Keratinocyte (primary cell): ENCODE measurements at regions not wholly inside any gene's neighbourhood (a gene's known extent, or its start where the extent isn't known, plus 50 kb on each side); places are given as distances from the start of the nearest gene placed in this dataset.

Source experiments
- DNase-seq: peaks from one replicate; pipeline ENCODE4 v3.0.0-alpha.2; 2011; ENCODE audit warnings: low read depth, missing footprints, low spot score
- FAIRE-seq: peaks from 2 replicates; lab custom pipeline; 2011; peaks lifted over from hg19 to GRCh38; lab: Jason Lieb, UNC
- H2AFZ ChIP-seq: 2 replicates; pipeline ENCODE4 v1.6.0; 2012; ENCODE audit warnings: low read length, control low read depth, inconsistent platforms; ENCODE audit not compliant: control insufficient read depth
- H3K27ac ChIP-seq: 2 replicates; pipeline ENCODE4 v1.5.1; 2011; ENCODE audit warnings: low read length; ENCODE audit not compliant: control insufficient read depth, insufficient read depth
- H3K27me3 ChIP-seq: 3 replicates; pipeline ENCODE4 v1.6.0; 2011; ENCODE audit warnings: low read length; ENCODE audit not compliant: control insufficient read depth, insufficient read depth; ENCODE audit errors: extremely low read depth
- H3K36me3 ChIP-seq, 2 experiments: 2 replicates in 1 of 2; 3 replicates in 1 of 2; pipeline ENCODE4 v1.5.1; 2011; ENCODE audit warnings: low read length in 2 of 2, mild to moderate bottlenecking in 1 of 2; ENCODE audit not compliant: control insufficient read depth in 2 of 2, insufficient read depth in 2 of 2; ENCODE audit errors: extremely low read depth in 1 of 2
- H3K4me1 ChIP-seq: 3 replicates; pipeline ENCODE4 v1.5.1; 2011; ENCODE audit warnings: low read length; ENCODE audit not compliant: control insufficient read depth, insufficient read depth; ENCODE audit errors: extremely low read depth
- H3K4me2 ChIP-seq: 3 replicates; pipeline ENCODE4 v1.6.0; 2011; ENCODE audit warnings: low read depth, low read length; ENCODE audit not compliant: control insufficient read depth, insufficient read depth; ENCODE audit errors: extremely low read depth
- H3K4me3 ChIP-seq, 3 experiments: fragments of 200-600 bp in 1 of 3; sonication (generic) in 1 of 3; 2 replicates in 2 of 3; 3 replicates in 1 of 3; pipeline ENCODE4 v1.5.1; 2011 to 2016; ENCODE audit warnings: low read length in 3 of 3, mild to moderate bottlenecking in 3 of 3, control low read depth in 2 of 3, inconsistent platforms in 1 of 3, low read depth in 1 of 3, mixed read lengths in 1 of 3, mixed run types in 1 of 3, moderate library complexity in 1 of 3; ENCODE audit not compliant: control insufficient read depth in 2 of 3, insufficient read depth in 2 of 3; ENCODE audit errors: extremely low read depth in 1 of 3
- H3K79me2 ChIP-seq: 2 replicates; pipeline ENCODE4 v1.6.0; 2012; ENCODE audit warnings: low read length; ENCODE audit not compliant: control insufficient read depth, insufficient read depth
- H3K9ac ChIP-seq: 3 replicates; pipeline ENCODE4 v1.6.0; 2011; ENCODE audit warnings: low read length; ENCODE audit not compliant: control insufficient read depth, insufficient read depth; ENCODE audit errors: extremely low read depth
- H3K9me1 ChIP-seq: 3 replicates; pipeline ENCODE4 v1.6.0; 2011; ENCODE audit warnings: low read length; ENCODE audit not compliant: control insufficient read depth, insufficient read depth; ENCODE audit errors: extremely low read depth
- H3K9me3 ChIP-seq: 2 replicates; pipeline ENCODE4 v1.5.1; 2012; ENCODE audit warnings: low read depth, low read length; ENCODE audit not compliant: control insufficient read depth
- H4K20me1 ChIP-seq: 3 replicates; pipeline ENCODE4 v1.6.0; 2011; ENCODE audit warnings: low read length; ENCODE audit not compliant: control insufficient read depth, insufficient read depth; ENCODE audit errors: extremely low read depth
- EZH2 ChIP-seq: IDR thresholded peaks from one replicate; pipeline ENCODE4 v1.6.1; 2012; ENCODE audit warnings: inconsistent platforms, mild to moderate bottlenecking, low read length, moderate library complexity
- dilution Hi-C: fragments of 300-500 bp; cut with MboI; formaldehyde crosslinking; loops from one replicate; pipeline ENCODE4 v1.7.0; 2020; ENCODE audit warnings: low sequenced_read_pairs; ENCODE audit not compliant: extremely low pct_ligation_motif_present
- TF ChIP-seq, protein P1 (sequence below), 3 experiments: IDR thresholded peaks in 1 of 3; conservative IDR thresholded peaks in 1 of 3; optimal IDR thresholded peaks in 1 of 3; 2 replicates in 2 of 3; 3 replicates in 1 of 3; pipeline versions ENCODE3 to v1.5.1; 2011; ENCODE audit warnings: low read length in 3 of 3, mild to moderate bottlenecking in 3 of 3, moderate library complexity in 2 of 3, control low read depth in 1 of 3, inconsistent platforms in 1 of 3; ENCODE audit not compliant: insufficient read depth in 2 of 3; ENCODE audit errors: extremely low read depth in 1 of 3

GRCh38 chr1:17946434-17946833 lies 161.2 kb upstream of the IGSF21 start:
- Histone ChIP-seq H3K36me3 (no peaks in the 10 kb centered on the region), H2AFZ (no peak overlapping the region), H3K9me3 (no peaks in the 10 kb centered on the region), H3K79me2 (no peaks in the 10 kb centered on the region), H3K27me3 (no peaks in the 10 kb centered on the region), H3K9ac (no peak overlapping the region), H3K27ac (no peak overlapping the region), H3K4me2 (no peak overlapping the region), H4K20me1 (no peaks in the 10 kb centered on the region), H3K4me1 (no peaks in the 10 kb centered on the region), H3K9me1 (no peaks in the 10 kb centered on the region), H3K4me3 (no peak overlapping the region)
- no peak for TF ChIP-seq EZH2
- TF ChIP-seq, protein P1, sequence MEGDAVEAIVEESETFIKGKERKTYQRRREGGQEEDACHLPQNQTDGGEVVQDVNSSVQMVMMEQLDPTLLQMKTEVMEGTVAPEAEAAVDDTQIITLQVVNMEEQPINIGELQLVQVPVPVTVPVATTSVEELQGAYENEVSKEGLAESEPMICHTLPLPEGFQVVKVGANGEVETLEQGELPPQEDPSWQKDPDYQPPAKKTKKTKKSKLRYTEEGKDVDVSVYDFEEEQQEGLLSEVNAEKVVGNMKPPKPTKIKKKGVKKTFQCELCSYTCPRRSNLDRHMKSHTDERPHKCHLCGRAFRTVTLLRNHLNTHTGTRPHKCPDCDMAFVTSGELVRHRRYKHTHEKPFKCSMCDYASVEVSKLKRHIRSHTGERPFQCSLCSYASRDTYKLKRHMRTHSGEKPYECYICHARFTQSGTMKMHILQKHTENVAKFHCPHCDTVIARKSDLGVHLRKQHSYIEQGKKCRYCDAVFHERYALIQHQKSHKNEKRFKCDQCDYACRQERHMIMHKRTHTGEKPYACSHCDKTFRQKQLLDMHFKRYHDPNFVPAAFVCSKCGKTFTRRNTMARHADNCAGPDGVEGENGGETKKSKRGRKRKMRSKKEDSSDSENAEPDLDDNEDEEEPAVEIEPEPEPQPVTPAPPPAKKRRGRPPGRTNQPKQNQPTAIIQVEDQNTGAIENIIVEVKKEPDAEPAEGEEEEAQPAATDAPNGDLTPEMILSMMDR (optimal IDR thresholded peaks at IDR 0.05 in 1 of 3, IDR thresholded peaks at IDR 0.05 in 1 of 3, conservative IDR thresholded peaks at IDR 0.05 in 1 of 3; ENCODE audit: extremely low read depth in 1 of 3, insufficient read depth in 2 of 3, low read length in 3 of 3) = no peak
- no peak for DNase-seq
- FAIRE-seq = no peak
- dilution Hi-C loops = no loop called here

DNA sequence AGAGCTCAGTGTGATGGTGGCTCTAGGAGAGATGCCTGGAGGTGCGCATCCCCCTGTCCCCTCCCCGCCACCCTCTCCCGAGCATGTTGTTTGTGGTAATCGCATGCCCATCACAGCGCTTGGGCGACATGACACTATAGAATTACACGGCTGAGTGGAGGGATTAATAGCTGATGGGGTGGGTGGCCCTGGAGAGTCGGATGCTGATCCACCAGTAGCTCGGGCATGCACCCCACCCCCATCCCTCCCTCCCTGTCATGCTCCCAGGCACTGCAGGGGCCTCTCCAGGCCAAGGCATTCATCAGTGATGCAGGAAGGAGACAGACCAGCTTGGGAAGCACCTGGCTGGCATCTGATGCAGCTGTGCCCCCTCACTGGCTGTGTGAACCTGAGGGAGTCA lies 159.0 kb upstream of the IGSF21 start:
- Histone ChIP-seq H3K9me1 (no peaks in the 10 kb centered on the region), H3K9me3 (no peaks in the 10 kb centered on the region), H2AFZ (no peak overlapping the region), H3K27ac (no peak overlapping the region), H3K36me3 (no peaks in the 10 kb centered on the region), H4K20me1 (no peaks in the 10 kb centered on the region), H3K9ac (no peak overlapping the region), H3K27me3 (peaks cover 10% of the 10 kb centered on the region), H3K79me2 (no peaks in the 10 kb centered on the region), H3K4me1 (no peaks in the 10 kb centered on the region), H3K4me3 (no peak overlapping the region), H3K4me2 (no peak overlapping the region)
- TF ChIP-seq EZH2 = no peak
- TF ChIP-seq, protein P1 (optimal IDR thresholded peaks at IDR 0.05 in 1 of 3, IDR thresholded peaks at IDR 0.05 in 1 of 3, conservative IDR thresholded peaks at IDR 0.05 in 1 of 3; ENCODE audit: extremely low read depth in 1 of 3, insufficient read depth in 2 of 3, low read length in 3 of 3) = no peak
- FAIRE-seq (no peak), DNase-seq (no peak)
- dilution Hi-C loops = no loop called here
